GM08714 (cell line): ENCODE measurements at regions not wholly inside any gene's neighbourhood (a gene's known extent, or its start where the extent isn't known, plus 50 kb on each side); places are given as distances from the start of the nearest gene placed in this dataset.

Experiments used
- H3K4me3 ChIP-seq: fragments of 200-500 bp; sonication (Bioruptor generic); 2 replicates; pipeline ENCODE4 v1.5.1; 2014; ENCODE audit warnings: mild to moderate bottlenecking, low read length, inconsistent platforms
- ZNF274 ChIP-seq: IDR thresholded peaks from 2 replicates; pipeline ENCODE4 v1.6.1; 2012; ENCODE audit warnings: mild to moderate bottlenecking, low read depth, low read length

DNA sequence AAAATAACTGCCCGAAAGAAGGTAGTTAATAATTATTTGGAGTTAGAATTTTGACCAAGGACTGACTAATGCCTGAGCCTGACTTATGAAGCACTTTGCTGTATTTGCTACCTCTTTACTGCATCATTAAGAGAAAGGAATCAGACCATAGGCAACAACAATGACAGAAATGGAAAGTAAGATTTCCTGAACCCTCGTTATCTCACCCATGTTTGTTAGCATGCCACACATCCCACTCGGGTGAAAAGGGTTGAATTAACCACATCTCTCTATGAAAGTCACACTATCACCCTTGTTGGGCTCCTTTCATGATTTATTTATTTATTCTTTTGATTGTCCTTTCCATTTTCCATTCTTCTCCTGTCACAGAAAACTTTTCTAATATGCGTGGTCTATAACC lies 59.6 kb downstream of the OLIG3 start:
- no peak overlapping the region for H3K4me3 ChIP-seq
- no peak for TF ChIP-seq ZNF274

- no peak overlapping the region for H3K4me3 ChIP-seq
- TF ChIP-seq ZNF274, result no peak
Measured at GRCh38 chr6:137432054-137432611, 62.1 kb downstream of the OLIG3 start.

DNA sequence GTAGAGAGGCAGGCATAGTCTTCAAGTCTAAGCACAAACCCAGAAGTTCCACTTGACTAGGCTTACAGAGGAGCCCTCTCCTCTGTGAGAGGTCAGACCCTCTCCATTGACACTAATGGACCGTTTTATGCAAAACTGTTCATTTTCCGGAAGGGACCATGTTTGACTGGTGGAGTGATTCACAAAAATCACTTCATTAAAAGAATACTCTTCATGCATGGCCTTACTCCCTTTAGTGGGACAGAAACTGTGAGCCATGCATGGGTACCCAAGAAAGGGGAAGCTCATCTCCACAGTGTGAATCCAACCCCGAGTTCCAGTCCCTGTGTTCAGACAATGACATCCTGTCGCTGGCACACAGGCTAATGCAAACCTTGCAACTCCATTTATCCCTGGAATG lies 63.2 kb downstream of the OLIG3 start:
- TF ChIP-seq ZNF274, result no peak
- H3K4me3 ChIP-seq, result no peak overlapping the region

GRCh38 chr6:137427656-137428290 lies 66.4 kb downstream of the OLIG3 start:
- TF ChIP-seq ZNF274, result no peak
- H3K4me3 ChIP-seq, result no peak overlapping the region

DNA sequence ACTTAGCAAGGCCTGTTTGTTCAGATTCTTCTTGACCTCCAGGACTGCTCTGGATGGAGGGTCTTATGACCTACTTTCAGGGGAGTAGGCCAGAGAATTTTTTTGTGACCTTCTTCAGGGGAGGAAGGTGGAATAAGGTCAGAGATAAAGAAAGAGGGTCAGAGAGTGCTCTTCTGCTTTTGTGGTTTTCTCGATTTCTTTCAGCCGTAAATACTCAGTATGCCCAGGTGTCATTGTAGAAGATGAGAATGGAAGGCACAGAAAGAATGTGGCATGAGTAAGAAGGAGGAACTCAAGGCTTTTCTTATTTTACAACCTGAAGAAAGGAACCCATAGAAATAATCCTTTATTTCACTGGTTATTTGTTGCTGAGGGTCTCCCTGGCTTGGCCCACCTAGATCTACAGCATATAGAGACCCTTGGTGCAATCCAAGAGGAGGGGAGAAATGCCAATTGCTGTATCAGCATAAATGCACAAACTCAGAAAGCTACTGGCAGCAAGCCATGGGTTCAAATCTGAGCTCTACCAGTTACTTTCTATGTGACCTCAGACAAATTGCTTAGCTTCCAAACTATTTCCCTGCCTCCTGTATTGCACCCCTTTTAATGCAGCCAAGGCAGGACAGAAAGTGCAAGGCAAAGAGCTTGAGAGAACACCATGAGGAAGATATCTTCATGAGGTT lies 68.0 kb downstream of the OLIG3 start:
- TF ChIP-seq ZNF274, result no peak

DNA sequence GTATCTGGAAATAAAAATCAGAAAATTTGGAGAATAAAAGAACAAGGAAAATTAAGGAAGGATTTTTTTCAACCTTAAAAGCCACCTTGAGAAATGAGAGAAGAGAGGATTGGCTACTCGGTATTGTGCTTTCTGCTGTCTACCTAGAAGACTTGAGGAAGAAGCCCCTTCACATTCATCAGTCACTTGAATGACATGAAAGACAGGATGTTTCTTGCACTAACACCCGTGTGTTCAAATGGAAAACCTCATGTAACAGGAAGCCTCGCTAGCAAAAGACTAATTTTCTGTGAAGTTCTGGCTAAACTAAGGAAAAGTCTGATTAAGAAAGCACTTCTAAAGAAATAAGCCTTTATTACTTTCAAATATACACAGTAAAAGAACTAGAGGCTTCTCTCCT lies 69.9 kb downstream of the OLIG3 start:
- no peak for TF ChIP-seq ZNF274
- no peak overlapping the region for H3K4me3 ChIP-seq

More for the DNA sequence above, 68.0 kb downstream of the OLIG3 start:
- H3K4me3 ChIP-seq, result no peak overlapping the region

- no peak overlapping the region for H3K4me3 ChIP-seq
- TF ChIP-seq ZNF274, result no peak
Measured at GRCh38 chr6:137423451-137424168, 70.6 kb downstream of the OLIG3 start.

DNA sequence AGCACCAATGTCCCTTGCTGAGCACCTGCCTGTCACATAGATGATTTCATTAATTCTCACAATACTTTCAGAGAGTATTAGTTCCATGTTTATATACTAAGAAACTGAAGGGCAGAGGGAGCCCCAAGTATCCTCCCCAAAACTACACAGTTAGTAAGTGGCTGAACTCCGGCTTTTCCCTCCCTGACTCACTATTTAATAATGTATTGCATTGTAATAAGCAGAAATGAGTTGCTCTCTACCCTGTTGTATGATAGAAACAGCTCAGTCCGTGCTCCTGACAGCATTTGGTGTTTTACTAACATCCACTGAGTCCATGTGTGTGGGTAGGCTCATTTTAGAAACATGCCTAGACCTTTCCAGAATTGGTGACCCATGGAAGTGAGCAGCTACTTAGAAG lies 76.8 kb downstream of the OLIG3 start:
- no peak for TF ChIP-seq ZNF274
- H3K4me3 ChIP-seq, result no peak overlapping the region

GRCh38 chr6:137416376-137417109 lies 77.7 kb downstream of the OLIG3 start:
- no peak for TF ChIP-seq ZNF274
- no peak overlapping the region for H3K4me3 ChIP-seq

GRCh38 chr6:137415834-137416190 lies 78.4 kb downstream of the OLIG3 start:
- no peak for TF ChIP-seq ZNF274
- H3K4me3 ChIP-seq, result no peak overlapping the region

GRCh38 chr6:137415127-137415833 lies 78.9 kb downstream of the OLIG3 start:
- no peak for TF ChIP-seq ZNF274
- H3K4me3 ChIP-seq, result peak overlapping the region; percentile 15; the same call in 1 of the 2 replicates

GRCh38 chr6:137414599-137414998 lies 79.6 kb downstream of the OLIG3 start:
- no peak for TF ChIP-seq ZNF274
- no peak overlapping the region for H3K4me3 ChIP-seq

GRCh38 chr6:137413482-137413881 lies 80.7 kb downstream of the OLIG3 start:
- no peak for TF ChIP-seq ZNF274

More at GRCh38 chr6:137413482-137413881, 80.7 kb downstream of the OLIG3 start:
- H3K4me3 ChIP-seq, result no peak overlapping the region
